ENCODE measurements at regions not wholly inside any gene's neighbourhood (a gene's known extent, or its start where the extent isn't known, plus 50 kb on each side); places are given as distances from the start of the nearest gene placed in this dataset.

DNA sequence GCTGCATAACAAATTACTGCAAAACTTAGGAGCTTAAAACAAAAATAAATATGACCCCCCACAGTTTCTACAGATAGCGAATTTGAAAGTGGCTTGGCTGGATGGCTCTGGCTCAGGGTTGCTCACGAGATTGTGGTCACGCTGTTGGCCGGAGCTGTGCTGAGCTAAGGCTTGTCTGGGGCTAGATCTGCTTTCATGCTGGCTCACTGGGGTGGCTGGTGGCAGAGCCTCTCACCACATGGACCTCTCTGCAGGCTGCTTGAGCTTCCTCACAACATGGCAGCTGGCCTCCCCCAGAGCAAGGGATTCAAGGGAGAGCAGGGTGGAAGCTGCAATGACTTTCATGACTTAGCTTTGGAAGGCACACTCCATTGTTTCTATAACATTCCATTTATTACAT lies 354.1 kb downstream of the SHQ1 start:
- no peak for DNase-seq (ENCODE audit: low read depth in 4 of 4, low spot score in 1 of 4)

DNA sequence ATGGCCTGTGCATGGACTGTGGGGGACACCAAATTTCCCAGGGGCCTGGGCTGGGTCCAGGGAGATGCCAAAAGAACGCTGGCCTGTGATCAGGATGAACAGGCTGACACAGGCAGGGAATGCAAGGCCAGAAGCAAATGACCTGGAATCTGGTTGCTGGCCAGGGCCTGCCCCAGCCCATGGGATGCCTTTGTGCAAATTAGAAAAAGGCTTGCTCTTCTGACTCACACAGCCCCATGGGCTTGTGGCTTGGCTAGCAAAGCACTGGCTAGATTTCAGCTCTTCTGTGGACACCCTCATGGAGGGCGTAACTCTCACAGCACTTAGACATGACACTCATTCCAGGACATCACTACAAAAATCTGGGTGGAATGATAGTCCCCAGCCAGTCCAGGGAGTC lies 356.0 kb downstream of the SHQ1 start:
- DNase-seq (ENCODE audit: low read depth in 4 of 4, low spot score in 1 of 4) = no peak

DNA sequence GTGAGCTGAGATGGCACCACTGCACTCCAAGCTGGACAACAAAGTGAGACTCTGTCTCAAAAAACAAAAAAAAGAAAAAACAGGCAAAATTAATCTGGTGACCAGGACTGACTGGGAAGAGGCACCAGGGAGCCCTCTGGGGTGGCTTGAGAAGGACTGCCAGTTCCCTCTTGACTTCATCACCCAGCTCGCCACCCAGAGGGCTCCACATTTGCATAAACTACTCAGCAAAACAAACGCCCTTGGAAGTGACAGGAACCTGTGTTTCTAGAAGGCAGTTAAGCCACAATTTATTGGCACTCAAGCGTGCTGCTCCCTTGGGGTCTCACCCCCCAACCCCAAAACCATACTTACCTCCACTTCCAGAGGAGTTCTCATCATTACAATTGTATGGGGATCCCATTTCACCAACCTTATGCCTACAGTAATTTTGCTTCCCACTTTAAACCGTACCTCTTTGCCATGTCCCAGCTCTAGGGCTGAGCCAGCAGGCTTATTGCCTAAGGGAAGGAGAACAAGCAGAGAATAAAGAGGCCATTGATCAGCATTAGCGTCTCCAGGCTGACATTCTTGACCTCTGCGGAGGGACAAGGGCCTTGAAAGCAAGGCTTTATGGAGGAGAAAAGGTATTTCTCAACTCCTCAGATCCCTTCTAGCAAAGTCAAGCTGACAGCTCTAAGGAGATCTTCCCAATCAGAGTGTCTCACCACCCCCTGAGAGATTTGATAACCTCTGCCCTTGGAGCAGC lies 357.4 kb downstream of the SHQ1 start:
- DNase-seq (ENCODE audit: low read depth in 4 of 4, low spot score in 1 of 4) = no peak

DNA sequence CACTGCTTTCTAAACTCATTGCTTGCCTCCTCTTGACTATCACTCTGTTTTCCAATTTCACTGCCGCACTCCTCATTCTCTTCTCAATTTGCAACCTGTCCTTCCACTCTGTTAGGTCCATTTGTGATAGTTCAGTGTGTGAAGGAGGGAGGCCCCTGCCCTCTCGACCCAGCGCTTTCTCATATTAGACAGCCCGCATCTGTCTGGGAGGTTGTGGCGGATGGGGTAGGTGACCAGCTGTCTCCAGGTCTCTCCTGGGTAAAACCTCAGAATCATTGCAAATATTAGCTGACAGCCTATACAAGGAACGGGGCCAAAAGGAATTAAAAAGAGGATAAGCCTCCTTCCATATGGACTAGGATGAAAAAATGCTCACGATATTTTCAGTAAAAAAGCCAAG lies 358.3 kb downstream of the SHQ1 start:
- DNase-seq (ENCODE audit: low read depth in 4 of 4, low spot score in 1 of 4) = no peak

DNA sequence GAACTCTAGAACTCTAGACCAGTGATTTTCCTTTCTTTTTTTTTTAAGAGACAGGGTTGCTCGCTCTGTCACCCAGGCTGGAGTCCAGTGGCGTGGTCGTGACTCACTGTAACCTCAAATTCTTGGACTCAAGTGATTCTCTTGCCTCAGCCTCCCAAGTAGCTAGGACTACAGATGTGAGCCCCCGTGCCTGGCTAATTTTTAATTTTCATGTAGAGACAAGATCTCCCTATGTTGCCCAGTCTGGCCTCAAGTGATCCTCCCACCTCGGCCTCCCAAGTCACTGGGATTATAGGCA lies 359.6 kb downstream of the SHQ1 start:
- no peak for DNase-seq (ENCODE audit: low read depth in 4 of 4, low spot score in 1 of 4)

DNA sequence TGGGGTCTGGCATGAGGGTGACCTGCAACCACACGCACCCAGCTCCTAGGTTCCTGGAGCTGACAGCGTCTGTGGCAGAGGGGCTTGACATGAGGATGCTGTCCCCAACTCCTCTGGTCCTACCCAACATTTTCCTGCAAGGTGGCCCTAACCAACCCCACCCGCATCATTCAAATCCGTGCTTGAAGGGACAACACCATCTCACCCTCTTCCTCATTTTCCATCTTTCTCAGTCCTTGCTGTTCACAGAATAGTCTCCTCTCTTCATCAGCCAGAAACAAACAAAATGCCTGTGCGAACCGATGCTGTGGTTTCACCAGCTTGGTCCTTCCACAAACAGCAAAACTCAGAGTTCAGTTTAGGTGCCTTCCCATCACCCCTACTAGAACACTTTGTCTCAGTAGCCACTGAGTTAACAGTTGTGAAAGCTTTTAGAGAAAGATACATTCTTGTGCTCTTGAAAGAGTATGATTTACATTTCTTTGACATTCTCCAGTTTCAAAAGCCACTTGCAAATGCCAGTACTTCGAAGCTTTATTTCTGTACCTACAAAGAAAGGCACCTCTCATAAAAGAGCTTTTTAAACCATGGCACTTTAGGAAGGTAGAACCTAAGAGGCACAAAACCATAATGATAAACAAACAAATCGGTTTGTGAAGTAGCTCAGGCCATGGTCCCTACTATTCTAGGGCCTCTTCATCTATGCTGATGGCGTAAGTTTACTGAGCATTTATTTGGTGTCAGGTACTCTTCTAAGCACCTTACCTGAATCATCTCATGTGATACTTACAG lies 360.1 kb downstream of the SHQ1 start:
- no peak for DNase-seq (ENCODE audit: low read depth in 4 of 4, low spot score in 1 of 4)

DNA sequence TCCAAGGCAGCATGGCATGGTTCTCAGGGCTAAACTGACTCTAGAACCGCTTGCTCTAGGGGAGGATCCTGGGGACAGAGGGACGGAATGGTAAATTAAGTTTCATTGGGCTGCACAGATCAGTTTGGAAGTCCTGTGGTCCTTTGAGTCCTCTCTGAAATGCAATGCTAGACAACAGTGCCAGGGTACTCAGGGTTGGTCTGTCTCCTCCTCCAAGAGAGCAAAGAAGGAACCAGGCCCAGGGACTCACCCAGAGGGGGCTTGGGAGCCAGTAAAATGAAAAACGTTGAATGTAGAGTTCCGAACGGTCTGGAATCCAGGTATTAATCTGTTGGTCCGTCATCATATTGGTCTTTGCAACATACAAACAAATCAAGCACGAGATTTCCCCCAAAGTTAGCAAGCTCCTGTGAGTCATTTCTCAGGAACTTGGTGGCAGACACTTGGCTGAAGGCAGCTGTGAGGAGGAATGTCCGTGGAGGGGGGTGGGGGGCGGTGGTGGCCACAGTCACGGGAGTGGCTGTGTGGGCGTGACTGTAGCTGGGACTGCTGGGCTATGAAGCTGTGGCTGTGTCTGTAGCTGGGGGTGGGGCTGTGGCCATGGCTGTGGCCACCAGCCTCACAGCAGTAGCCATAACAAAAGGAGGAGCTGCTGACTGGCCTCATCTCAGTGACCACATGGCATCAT lies 361.0 kb downstream of the SHQ1 start:
- peak in 2 of 4 experiments; percentile 16 to 51 for DNase-seq (ENCODE audit: low read depth in 4 of 4, low spot score in 1 of 4)

DNA sequence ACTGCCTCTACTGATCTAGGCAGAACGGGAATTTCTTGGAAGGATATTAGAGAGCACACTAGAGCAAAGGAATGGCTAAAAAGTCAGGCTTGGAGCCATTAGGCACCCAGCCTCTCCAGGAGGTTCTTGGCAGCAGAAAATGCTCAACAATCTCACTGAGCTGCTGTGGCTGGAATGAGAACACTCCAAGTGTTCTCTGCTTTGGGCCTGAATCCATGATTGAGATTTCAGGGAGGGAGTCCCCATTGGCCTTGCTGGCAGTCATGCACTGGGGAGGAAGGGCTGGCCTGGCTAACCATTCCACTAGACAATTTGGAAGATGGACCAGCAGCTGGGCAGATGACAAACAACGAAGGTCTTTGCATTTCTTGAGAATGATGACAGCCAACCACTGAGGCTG lies 362.6 kb downstream of the SHQ1 start:
- DNase-seq (ENCODE audit: low read depth in 4 of 4, low spot score in 1 of 4) = no peak

DNA sequence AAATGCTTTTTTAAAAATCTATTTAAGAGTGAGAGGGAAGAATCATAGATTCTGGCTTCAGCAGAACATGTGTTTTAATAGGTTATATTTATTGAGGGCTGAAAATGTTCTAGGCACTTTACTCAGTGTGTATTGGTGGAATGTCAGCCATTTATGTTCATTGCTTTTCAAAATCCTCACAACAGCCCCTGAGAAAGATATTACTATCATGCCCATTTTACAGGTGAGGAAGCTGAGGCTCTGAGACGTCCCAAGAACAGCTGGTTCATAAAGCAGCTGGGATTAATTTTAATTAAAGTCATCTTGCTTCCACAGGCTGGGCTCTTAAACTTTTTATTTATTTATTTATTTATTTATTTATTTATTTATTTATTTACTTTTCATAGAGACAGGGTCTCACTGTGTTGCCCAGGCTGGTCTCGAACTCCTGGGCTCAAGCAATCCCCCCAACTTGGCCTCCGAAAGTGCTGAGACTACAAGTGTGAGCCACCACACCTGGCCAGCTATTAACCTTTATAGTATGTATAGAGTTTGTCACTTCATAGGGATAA lies 364.6 kb downstream of the SHQ1 start:
- DNase-seq (ENCODE audit: low read depth in 4 of 4, low spot score in 1 of 4) = no peak

DNA sequence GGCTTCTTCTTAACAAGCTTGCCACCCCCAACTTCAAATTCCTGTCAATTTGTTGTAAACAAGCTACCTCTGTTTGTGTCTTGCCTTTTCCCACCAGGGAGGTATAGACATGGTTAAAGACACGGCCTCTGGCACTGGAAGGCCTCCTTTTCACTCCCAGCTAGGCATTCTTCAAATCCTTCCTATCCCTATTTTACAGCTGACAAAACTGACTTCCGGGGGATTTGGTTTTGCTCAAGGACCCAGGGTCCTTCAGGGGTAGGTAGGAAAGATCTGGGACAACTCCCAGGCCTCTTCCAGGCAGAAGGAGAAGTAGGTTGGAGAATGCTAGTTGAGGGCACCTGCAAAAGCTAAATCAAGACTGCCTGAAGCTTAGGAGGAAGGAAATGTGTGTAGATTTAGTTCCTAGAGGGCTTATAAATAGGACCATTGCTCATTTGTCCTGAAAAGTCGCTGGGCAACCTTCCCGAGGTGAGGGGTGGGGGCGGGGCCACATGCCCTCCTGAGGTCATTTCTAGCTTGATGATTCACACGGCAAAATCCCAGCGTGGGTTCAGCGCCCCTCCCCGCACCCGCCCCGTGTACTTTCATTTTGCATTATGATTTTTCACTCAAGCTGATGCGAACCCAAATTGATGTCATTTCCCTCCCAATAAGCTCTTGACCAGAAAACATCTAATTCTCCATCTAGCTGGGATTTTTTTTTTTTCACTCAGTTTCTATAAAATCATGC lies 365.5 kb downstream of the SHQ1 start:
- peak; percentile 51 to 86 (median 66) for DNase-seq (ENCODE audit: low read depth in 4 of 4, low spot score in 1 of 4)

DNA sequence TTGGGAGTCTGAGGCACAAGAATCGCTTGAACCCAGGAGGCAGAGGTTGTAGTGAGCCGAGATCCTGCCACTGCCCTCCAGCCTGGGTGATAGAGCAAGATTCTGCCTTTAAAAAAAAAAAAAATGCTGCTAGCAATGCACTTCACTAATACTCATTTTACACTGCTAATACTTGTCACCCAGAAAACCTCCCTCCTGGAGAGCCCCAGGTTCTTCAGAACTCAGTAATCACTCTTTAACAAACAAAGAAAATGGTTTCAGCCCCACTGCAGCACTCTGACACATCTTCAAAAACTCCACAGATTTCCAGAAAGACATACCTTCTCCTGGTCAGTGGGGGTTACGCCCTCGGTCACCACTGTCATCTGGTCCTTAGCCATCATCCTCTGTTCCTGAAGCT lies 366.7 kb downstream of the SHQ1 start:
- DNase-seq (ENCODE audit: low read depth in 4 of 4, low spot score in 1 of 4) = no peak

DNA sequence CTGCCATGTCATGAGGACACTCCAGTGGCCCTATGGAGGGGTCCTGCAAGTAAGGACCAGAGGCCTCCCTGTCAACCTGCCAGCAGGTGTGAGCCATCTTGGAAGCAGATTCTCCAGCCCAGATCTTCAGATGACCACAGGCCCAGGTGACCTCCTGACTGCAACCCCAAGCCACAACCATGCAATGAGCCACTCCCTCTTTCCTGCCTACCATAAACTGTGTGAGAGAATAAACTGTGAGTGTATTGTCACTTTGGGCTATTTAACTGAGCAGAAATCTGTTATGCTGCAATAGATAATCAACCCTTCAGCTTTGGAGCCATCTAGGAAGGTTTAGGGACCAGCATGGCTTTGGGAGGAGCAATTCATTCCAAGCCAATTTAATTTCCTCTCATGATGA lies 367.9 kb downstream of the SHQ1 start:
- DNase-seq (ENCODE audit: low read depth in 4 of 4, low spot score in 1 of 4) = no peak

DNA sequence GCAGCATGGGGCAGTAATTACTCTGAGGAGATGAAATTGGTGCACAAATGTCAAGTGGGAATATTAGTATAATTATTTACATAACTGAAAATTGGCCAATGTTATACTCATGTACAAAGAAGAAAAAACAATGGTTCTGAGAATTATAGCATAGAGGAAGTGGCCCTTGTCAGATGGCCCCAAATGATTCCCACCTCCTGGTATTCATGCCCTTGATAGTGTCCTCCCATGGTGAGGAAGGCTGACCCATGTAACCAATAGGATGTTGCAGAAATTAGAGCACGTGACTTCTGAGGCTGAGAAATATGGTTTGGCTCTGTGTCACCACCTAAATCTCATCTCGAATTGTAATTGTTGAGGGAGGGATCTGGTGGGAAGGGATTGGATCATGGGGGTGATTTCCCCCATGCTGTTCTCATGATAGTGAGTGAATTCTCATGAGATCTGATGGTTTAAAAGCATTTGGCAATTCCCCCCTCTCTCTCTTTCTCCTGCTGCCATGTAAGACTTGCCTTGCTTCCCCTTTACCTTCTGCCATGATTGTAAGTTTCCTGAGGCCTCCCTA lies 368.5 kb downstream of the SHQ1 start:
- no peak for DNase-seq (ENCODE audit: low read depth in 4 of 4, low spot score in 1 of 4)

DNA sequence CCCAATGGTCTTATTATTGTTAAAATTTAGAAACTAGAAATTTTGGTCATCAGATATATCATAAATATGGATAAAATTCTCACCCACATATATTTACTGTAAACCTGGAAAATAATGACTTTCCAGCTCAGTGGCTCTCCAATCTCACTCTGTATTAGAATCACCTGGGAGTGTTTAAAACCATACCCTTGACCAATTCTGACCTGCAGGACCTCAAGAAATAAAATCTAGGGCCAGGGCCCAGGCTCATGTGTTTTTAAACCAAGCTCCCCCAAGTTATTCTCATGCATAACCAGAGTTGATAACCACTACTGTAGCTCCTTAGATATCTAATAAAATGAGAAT lies 372.1 kb downstream of the SHQ1 start:
- no peak for DNase-seq (ENCODE audit: low read depth in 4 of 4, low spot score in 1 of 4)

DNA sequence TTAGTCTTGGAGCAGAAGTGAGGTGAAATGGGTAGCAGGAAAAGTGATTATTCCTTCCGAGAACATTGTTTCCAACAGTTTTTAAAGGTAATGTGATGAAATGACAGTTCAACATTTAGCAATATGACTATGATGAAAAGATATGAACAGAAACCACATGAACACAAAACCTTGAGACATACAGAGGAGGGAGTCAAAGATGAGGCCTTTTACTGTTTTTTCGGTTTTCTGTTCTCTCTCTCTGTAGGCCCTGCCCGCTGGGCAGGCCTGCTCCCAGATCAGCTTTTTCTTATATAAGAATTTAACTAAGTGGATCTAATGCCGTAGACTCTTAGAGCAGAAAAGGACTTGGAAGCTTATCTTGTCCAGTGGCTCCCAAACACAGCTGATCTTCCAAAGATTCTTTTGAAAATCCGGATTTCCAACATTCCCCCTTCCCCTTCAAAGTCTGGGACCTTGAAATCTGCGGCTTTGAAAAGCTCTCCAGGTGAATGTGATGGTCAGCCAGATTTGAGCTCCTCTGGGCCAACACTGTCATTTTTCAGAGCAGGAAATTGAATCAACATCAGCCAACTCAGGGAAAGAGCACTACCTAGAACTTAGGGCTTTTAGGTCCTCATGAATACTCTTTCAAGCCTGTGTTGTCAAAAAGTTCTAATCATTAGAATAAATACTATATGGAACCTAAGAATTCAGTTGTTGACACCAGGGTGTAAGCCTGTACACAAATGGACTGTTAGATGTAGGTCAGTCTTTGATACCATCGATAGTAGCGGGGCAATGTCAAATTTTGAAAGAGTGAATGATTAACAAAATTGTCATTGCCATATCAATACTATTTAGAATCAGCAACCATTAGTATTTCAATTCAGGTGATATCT lies 372.7 kb downstream of the SHQ1 start:
- DNase-seq (ENCODE audit: low read depth in 4 of 4, low spot score in 1 of 4) = no peak

DNA sequence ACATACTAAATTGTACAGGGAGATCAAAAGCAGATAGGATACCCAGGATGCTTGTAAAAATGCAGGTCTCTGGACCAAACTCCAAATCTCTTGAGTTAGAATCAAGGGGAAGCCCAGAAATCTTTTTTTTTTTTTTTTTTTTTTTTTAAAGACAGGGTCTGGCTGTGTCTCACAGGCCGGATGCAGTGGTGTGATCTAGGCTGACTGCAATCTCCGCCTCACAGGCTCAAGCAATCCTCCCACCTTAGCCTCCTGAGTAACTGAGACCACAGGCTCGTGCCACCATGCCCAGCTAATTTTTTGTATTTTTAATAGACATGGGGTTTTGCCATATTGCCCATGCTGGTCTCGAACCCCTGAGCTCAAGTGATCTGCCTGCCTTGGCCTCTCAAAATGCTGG lies 373.5 kb downstream of the SHQ1 start:
- DNase-seq (ENCODE audit: low read depth in 4 of 4, low spot score in 1 of 4) = no peak

DNA sequence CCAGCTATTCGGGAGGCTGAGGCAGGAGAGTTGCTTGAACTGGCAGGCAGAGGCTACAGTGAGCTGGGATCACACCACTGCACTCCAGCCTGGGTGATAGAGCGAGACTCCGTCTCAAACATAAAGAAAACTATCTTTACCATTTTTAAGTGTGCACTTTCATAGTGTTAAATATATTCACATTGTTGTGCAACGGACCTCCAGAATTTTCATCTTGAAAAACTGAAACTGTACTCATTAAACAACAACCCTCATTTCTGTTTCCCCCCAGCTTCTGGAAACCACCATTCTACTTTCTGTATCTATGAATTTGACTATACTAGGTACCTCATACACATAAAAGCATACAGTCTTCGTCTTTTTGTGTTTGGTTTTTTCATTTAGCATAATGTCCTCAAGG lies 375.1 kb downstream of the SHQ1 start:
- no peak for DNase-seq (ENCODE audit: low read depth in 4 of 4, low spot score in 1 of 4)

DNA sequence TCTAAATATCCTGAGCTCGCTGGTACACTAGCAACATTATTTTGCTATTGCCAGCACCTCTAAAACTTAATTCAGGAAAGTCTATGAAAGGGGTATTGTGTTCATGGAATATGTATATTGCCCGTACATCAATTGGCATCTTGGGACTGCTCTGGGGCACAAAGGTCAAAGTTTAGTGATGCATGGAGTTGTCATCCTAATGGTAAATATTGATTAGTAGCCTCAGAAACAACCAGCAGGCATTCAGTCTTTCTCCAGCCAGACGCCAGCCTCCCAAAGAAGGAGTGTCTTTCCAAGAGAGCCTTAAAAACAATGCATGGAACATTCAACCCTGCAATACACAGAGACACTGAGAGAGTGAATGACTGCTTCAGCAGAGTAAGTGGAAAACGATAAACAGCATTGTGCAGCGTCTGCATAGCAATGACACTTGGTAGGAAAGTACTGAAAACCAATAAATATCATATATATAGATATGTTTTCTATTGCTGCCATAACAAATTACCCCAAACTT lies 377.3 kb downstream of the SHQ1 start:
- DNase-seq (ENCODE audit: low read depth in 4 of 4, low spot score in 1 of 4) = no peak

DNA sequence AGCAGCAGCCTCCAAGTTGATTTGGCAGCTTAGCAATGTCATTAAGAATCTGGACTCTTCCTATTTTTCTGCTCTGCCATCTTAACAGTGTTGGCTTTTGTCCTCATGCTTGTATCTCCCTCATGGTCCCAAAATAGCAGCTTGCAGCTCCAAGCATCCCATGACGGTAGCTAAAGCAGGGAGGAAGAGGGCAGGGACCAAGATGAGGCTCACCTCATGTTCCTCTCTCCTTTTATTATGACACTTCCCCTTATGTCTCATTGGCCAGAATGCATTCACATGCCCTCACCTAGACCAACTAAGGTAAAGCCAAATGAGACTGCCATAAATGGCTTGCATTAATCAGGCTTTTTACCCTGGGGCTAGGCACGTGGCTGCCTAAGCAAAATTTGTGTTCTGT lies 382.4 kb downstream of the SHQ1 start:
- no peak for DNase-seq (ENCODE audit: low read depth in 4 of 4, low spot score in 1 of 4)

DNA sequence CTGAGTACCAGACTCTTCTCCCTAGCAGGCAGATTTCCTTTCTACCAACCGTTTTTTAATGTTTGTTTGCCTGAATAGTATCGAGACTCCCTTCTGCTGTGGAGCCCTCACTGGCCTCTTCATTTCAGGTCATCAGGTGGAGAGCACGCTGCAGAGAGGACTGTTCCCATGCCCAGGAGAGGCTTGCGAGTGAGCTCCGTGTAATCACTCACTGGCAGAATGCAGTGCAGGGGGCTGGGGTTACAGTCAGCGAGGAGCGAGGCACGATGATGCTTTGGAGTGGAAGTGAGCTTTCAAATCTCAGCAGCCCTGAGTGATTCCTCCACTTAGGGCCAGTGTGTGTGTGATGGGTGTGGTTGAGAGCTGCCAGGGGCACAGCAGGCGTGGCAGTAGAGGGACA lies 385.2 kb downstream of the SHQ1 start:
- DNase-seq (ENCODE audit: low read depth in 4 of 4, low spot score in 1 of 4) = no peak
